HG02981 (cell line): ENCODE measurements at regions not wholly inside any gene's neighbourhood (a gene's known extent, or its start where the extent isn't known, plus 50 kb on each side); places are given as distances from the start of the nearest gene placed in this dataset.
"Not testable (repeated sequence)": the region's sequence is repeated elsewhere in the genome, so short reads cannot be mapped to it uniquely, and the experiment has no call there.

Experiments used
- ATAC-seq: cut with Tn5 transposase; IDR thresholded peaks from one replicate; pipeline ENCODE4 v1.9.1; 2021; ENCODE audit warnings: mild to moderate bottlenecking, moderate library complexity; ENCODE audit not compliant: unreplicated experiment

DNA sequence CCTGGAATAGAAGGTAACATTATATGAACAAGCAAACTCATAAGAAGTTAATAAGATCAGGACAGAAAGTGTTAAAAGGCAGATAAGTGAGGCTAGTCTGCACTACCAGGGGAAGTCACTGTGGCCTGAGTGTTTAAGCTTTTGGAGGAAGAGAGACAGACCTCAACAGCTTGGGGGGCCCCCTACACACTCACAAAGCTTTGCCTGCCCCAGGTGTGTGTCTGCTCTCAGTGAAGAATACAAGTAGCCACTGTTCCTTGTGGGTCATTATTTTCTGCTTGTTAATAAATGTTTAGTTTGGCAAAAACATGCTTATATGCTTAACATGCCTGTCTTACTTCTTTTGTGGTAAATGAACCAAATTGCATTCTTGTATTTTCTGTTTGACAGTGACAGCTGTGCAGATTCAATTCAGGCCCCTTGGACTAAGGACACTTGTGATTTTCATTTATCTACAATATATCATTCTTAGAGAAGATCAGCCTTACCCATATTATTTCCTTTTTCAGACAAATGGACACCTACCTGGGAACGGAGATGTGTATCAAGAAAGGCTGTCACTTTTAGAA lies 50.7 kb upstream of the C12orf71 start:
- peak; percentile 70 for ATAC-seq

- no peak for ATAC-seq
Measured at GRCh38 chr12:27140478-27140969, 58.1 kb upstream of the C12orf71 start.

DNA sequence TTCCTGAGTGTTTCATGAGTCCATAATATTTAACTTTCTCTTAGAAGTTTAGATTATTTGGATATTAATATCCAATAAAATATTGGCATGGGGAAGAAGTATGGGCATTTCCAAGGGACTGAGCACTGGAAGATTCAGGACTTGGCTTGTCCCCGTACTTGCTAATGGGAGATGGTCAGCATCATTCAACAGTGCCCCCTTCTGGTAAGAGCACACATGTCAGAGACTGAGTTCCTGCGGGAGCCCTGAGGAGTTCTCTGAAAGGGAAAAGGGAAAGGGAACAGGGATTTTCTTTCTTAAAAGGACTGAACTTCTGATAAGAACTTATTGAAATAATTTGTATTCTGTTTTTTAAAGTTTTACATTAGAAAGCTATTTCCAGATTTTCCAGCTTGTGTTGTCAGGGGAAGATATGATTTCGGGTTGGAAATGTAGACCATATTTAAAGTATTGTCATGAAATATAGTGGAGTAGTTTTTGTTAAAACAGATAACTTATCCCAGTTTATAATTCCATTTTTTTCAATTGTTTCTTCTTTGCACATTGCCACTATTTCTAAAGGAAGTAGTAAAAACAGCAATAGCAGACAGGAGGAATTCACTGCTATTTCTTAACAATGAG lies 59.8 kb upstream of the C12orf71 start:
- no peak for ATAC-seq

- no peak for ATAC-seq
Measured at GRCh38 chr12:27143256-27144069, 61.1 kb upstream of the C12orf71 start.

DNA sequence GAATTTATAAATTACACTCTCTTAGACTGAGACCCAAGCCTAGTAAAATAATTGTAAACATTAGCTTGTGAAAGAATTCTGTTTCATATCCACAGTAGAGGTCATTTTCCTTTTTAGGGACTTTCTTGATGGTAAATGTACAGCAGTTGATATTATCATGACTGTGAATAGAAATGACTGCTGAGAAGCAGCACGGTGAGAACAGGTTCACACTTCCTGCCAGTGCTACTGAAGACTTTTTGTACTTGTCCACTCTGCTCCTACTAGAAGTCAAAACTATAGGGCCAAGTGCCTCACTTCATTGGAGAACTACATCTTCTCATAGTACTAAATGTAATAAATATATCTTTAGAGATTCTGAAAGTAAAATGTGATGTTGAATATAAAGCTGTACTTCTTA lies 63.3 kb upstream of the C12orf71 start:
- peak; percentile 56 for ATAC-seq

- ATAC-seq: no peak
Measured at GRCh38 chr12:27148373-27148772, 66.0 kb upstream of the C12orf71 start.

- ATAC-seq: no peak
Measured at GRCh38 chr12:27148791-27149190, 66.4 kb upstream of the C12orf71 start.

DNA sequence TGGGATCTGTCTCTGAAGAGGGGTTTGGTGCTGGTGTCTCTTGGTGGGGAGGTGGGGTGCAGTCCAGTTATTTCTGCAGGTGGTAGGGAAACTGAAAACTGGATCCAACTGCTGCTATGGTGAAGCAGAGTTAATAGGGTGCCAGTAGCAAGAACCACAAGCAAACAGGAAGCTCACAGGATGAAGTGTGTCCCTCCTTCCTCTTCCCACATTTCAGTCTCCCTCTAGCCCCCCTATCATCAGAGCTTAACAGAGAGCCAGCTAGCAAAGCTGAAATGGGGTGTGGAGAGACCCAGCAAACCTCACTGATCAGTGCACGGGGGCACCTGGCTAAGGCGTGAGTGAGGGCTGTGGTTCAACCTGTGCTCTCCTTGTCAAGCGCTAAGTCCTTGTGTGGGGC lies 69.1 kb upstream of the C12orf71 start:
- no peak for ATAC-seq

DNA sequence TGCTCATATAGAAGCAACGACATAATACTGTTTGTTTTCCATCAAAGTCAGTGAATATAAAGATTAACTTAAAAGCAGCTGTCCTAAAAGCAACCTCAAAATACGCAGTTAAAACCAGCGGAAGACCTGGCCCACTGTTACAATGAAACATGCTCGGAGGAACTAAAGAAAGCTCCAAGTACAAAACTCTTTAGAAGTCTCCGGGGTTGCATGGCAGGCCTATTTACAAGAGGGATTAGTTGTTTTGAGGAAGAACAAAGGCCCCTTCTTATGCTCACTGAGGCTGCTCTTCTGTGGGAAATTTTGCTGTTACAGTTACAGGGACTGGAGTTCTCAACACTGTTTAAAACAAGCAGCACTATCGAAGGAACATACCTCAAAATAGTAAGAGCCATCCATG lies 75.9 kb upstream of the C12orf71 start:
- no peak for ATAC-seq

DNA sequence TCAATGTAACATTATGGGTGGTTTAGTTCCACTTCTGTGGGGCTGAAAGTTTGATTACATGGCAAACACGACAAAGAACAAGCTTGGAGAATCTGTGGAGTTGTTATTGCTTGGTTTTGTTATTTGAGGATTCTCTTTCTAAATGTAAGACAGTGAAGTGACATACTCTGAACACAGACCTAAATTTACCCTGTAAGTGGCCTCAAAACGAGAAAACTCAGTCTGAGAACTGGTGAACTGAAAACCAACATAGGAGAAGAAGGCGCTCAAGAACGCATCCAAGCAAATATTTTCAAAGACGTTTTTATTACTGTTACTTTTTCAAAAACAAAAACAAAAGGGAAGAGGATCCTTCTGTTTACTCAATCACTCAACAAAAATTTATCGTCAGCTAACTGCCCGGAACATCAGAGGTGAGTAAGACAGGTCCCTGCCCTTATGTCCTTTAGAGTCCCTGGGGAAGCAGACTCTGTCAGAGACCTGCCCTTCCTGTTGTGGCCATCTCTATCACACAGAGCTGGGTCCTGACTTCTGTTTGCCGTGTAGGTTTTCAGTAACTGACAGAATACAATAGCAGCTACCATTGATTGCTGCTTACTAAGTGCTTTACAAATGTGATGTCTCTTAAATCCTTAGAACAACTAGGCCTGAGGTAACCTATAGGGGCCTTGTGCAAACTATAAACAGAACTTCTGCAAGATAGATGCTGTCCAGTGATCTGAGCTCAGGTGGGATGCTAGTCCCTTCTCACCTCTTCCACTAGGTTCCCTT lies 79.3 kb upstream of the C12orf71 start:
- peak; percentile 70 for ATAC-seq

GRCh38 chr12:27162229-27162537 lies 79.8 kb upstream of the C12orf71 start:
- ATAC-seq: no peak

DNA sequence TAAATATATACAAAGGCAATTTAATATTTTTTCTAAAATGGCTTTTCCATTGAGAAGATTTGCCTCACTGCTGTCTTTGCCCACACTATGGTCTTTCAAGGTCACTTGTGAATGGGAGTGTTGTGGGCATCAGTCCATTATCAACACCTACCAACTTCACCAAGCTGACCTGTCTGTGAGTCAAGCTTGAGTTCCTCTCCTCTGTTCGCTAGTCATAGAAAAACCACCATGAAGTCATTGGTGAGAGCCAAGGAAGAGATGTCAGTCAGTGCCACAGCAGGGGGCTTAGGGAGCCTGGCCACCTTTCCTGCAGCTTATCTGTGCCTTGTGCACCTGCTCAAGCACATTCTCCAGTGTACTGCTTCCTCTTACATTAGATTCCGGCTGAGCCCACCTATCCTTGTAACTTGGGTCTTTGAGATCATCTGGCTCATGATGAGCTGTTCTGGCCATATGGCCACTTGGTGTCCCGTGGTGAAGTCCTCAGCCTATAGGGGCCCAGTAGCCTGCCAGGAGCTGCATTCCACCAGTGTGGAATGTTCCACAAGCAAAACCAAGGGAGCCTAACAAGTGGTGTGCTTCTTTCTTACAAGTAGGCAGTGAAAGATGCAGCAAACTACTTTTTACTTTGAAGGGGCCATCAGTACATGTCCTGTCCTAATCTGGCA lies 80.8 kb upstream of the C12orf71 start:
- no peak for ATAC-seq

DNA sequence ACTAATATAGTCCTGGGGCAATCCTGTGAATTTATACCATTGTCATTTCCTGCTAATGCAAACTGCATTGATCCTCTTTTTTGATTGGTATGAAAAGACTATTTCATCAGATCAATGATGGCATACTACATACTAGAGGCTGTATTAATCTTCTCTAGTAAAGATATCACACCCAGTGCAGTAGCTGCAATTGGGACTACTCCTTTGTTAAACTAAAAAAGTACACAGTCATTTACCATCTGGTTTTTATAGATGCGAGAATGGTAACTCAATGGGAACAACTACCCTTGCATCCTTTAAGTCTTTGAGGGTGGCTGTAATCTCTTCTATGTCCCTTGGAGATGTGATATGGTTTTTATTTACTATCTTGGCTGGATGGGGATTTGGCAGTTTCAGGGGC lies 80.2 kb upstream of the STK38L start:
- no peak for ATAC-seq

DNA sequence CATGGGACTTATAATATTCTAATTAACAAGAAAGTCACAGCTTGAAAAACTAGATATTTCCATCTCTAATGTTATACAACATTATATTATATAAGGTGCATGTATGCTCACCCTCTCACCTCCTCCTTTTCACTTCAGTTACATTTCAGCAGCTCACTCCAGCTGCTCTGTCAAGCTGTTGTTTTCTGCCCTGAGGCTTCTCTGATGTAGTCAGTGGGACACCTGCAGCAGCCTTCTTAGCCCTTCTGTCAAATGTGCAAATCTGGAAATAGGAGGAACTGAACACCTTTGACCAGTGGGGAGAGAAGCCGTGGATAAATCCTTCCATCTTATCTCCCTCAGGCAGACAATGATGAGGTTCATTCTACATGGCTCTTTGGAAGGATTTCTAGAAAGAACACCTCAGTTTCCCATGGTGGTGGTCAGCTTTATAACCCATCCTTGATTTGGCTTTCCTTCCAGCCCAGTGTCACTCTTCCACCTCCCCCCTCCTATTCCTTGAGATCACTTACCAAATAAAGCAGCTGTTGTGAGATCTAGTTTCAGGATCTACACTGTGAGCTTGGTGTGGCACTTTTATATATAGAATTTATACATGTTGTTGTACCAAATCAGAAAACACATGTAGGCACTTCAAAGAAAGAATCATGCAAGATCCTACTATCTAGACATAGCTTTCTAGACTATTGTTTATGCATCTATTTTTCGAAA lies 79.6 kb upstream of the STK38L start:
- ATAC-seq: no peak

- ATAC-seq: not testable (repeated sequence)
Measured at GRCh38 chr12:27165958-27166357, 78.1 kb upstream of the STK38L start.

DNA sequence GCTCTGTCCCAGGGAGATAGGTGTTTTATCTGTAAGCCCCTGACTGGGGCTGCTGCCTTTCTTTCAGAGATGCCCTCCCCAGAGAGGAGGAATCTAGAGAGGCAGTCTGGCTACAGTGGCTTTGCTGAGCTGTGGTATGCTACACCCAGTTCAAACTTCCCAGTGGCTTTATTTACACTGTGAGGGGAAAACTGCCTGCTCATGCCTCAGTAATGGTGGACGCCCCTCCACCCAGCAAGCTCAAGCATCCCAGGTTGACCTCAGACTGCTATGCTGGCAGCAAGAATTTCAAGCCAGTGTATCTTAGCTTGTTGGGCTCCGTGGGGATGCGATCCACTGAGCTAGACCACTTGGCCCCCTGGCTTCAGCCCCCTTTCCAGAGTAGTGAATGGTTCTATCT lies 72.6 kb upstream of the STK38L start:
- not testable (repeated sequence) for ATAC-seq

DNA sequence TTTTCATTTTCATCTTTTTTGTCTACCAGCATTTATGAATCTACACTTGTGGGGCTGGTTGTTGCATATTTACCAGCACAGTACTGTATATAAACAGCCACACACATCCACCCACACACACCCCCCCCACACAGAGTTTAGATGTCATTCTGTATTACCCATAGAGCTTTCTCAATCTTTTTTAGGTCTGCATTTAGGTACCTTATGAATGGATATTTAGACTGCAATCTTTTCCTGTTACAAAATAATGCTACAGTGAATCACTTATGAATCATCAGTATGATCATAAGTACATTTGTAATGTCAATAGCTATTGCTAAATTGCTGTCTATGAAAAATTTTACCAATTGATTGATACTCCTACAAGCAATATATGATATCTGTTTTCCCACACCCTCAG lies 67.3 kb upstream of the STK38L start:
- no peak for ATAC-seq

DNA sequence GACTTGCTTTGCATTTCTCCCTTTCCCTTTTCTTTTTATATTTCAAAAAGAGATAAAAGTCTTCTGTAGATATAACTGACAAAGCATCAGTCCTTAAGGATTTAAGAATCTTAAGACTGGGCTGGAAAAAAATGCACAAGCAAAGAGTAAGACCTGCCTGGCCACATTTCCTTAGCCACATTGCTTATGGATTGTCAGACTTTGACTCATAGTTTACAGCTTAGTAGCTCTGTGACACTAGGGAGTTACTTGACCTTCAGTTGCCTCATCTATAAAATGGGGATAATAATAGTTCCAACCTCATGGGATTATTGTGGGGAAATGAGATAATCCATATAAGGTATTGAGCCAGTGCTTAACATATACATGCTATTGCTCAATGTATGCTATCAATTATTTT lies 66.4 kb upstream of the STK38L start:
- no peak for ATAC-seq

- ATAC-seq: no peak
Measured at GRCh38 chr12:27178255-27178654, 65.8 kb upstream of the STK38L start.

GRCh38 chr12:27178723-27179399 lies 65.2 kb upstream of the STK38L start:
- ATAC-seq: no peak
